Stimulated activated naive CD8-positive, alpha-beta T cell treated with anti-CD3 and anti-CD28 coated beads, Interleukin-15, Interleukin-2, amounts not matched to agents 100 U/mL and 50 U/mL, for 24 hours (primary cell): ENCODE measurements at regions not wholly inside any gene's neighbourhood (a gene's known extent, or its start where the extent isn't known, plus 50 kb on each side); places are given as distances from the start of the nearest gene placed in this dataset.
"Not testable (repeated sequence)": the region's sequence is repeated elsewhere in the genome, so short reads cannot be mapped to it uniquely, and the experiment has no call there.

ENCODE experiments used
- ATAC-seq: fragments of 150-1000 bp; cut with Tn5 transposase; one replicate; pipeline ENCODE4 v1.10.0; 2021
- DNase-seq: peaks from one replicate; pipeline ENCODE4 v3.0.0; 2021

GRCh38 chr11:91308069-91308468, 916.5 kb upstream of the FAT3 start:
- ATAC-seq = no peak
- DNase-seq = no peak

GRCh38 chr11:91305402-91305801, 919.2 kb upstream of the FAT3 start:
- ATAC-seq (no peak), DNase-seq (no peak)

- no peak for DNase-seq
- ATAC-seq = no peak
These were observed 920.9 kb upstream of the FAT3 start for GRCh38 chr11:91303749-91304148.

- DNase-seq = no peak
- no peak for ATAC-seq
These were observed 924.6 kb upstream of the FAT3 start for GRCh38 chr11:91299980-91300379.

GRCh38 chr11:91296629-91297028, 928.0 kb upstream of the FAT3 start:
- ATAC-seq (no peak), DNase-seq (no peak)

- ATAC-seq = no peak
- no peak for DNase-seq
These were observed 929.0 kb upstream of the FAT3 start for GRCh38 chr11:91295591-91295990.

GRCh38 chr11:91293119-91293518, 931.5 kb upstream of the FAT3 start:
- ATAC-seq (no peak), DNase-seq (no peak)

GRCh38 chr11:91272089-91272488, 952.5 kb upstream of the FAT3 start:
- DNase-seq (no peak), ATAC-seq (no peak)

- not testable (repeated sequence) for DNase-seq, ATAC-seq
These were observed 955.9 kb upstream of the FAT3 start for GRCh38 chr11:91268512-91269295.

- DNase-seq (no peak), ATAC-seq (no peak)
These were observed 958.7 kb upstream of the FAT3 start for GRCh38 chr11:91265946-91266345.

- DNase-seq = no peak
- ATAC-seq = no peak
These were observed 960.1 kb upstream of the FAT3 start for GRCh38 chr11:91264481-91264880.

GRCh38 chr11:91263496-91264365, 960.9 kb upstream of the FAT3 start:
- ATAC-seq (no peak), DNase-seq (no peak)

GRCh38 chr11:91261513-91261912, 963.1 kb upstream of the FAT3 start:
- DNase-seq = no peak
- no peak for ATAC-seq

- DNase-seq = no peak
- no peak for ATAC-seq
These were observed 965.7 kb upstream of the FAT3 start for GRCh38 chr11:91258876-91259275.

GRCh38 chr11:91257667-91258066, 967.0 kb upstream of the FAT3 start:
- ATAC-seq (no peak), DNase-seq (no peak)

GRCh38 chr11:91248199-91248807, 976.3 kb upstream of the FAT3 start:
- ATAC-seq (no peak), DNase-seq (peak; percentile 8)

- ATAC-seq (no peak), DNase-seq (no peak)
These were observed 977.4 kb upstream of the FAT3 start for GRCh38 chr11:91247009-91247735.

- no peak for ATAC-seq
- no peak for DNase-seq
These were observed 979.7 kb upstream of the FAT3 start for GRCh38 chr11:91244912-91245311.

GRCh38 chr11:91243630-91244029, 981.0 kb upstream of the FAT3 start:
- no peak for DNase-seq
- ATAC-seq = no peak

- no peak for DNase-seq
- ATAC-seq = no peak
These were observed 981.6 kb upstream of the FAT3 start for GRCh38 chr11:91243051-91243450.

- DNase-seq = no peak
These were observed 983.4 kb upstream of the FAT3 start for GRCh38 chr11:91241226-91241625.

GRCh38 chr11:91239359-91239758, 985.3 kb upstream of the FAT3 start:
- ATAC-seq = no peak

More at GRCh38 chr11:91241226-91241625, 983.4 kb upstream of the FAT3 start:
- no peak for ATAC-seq

More at GRCh38 chr11:91239359-91239758, 985.3 kb upstream of the FAT3 start:
- DNase-seq = no peak
